Ureter (tissue), 1 donor: ENCODE measurements at regions not wholly inside any gene's neighbourhood (a gene's known extent, or its start where the extent isn't known, plus 50 kb on each side); places are given as distances from the start of the nearest gene placed in this dataset.
"Not testable (repeated sequence)": the region's sequence is repeated elsewhere in the genome, so short reads cannot be mapped to it uniquely, and the experiment has no call there.

ENCODE experiments used
- DNase-seq: peaks from one replicate; pipeline ENCODE4 v3.0.0-alpha.2; 2020; ENCODE audit warnings: low spot score
- donor health status: DM: yes; HTN: yes; CAD: no.

DNA sequence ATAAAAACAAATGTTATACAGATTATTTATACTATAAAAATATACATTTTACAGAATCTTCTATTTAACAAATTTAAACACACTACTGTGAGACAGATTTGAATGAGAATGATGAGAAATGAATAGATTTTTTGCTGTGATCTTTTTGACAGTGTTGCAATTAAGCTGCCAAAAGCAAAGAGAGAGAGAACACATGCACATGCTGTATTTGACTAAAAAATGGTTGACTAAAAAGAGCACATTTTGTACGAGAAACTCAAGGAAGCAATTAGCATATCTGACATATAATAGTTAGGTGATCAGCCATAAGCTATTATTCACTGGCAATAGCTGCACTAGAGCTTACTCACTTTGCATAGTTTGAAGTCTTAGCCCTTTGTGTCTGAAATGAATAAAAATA, 115.8 kb downstream of the SYT10 start:
- DNase-seq: no peak

DNA sequence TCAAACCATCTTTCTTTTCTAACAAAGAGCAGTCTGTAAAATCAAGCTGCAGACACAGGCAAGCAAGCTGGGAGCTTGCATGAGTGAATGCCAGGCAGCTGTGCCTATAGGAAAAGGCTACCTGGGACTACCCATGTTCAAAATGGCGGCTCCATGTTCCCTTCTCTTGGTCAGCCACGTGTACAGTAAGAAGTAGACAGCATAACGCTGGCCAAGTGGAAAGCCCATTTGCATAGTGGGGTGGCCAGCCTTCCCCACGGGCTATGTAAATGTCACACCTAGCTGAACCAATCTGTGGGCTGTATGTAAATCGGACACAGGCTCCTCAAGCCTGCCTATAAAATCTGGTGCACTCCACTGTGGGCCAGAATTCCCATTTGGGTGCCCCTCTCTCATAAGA, 117.1 kb downstream of the SYT10 start:
- no peak for DNase-seq

DNA sequence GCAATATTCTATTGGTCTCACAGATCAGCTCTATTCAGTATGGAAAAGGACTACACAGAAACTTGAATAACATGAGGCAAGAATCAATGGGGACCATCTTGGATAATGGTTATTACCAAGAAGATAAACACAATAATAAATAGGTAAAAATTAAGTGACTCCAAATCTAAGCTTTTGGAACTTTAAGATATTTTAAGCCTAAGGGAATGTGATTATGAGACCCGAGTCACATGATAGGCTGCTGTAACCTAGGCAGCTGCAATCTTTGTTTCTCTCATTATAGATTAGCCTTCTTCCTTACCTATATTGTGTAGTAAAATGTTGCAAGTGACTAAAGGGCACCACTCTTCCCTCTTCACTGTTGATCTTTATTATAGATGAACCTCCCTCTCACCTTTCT, 121.9 kb downstream of the SYT10 start:
- DNase-seq: no peak

DNA sequence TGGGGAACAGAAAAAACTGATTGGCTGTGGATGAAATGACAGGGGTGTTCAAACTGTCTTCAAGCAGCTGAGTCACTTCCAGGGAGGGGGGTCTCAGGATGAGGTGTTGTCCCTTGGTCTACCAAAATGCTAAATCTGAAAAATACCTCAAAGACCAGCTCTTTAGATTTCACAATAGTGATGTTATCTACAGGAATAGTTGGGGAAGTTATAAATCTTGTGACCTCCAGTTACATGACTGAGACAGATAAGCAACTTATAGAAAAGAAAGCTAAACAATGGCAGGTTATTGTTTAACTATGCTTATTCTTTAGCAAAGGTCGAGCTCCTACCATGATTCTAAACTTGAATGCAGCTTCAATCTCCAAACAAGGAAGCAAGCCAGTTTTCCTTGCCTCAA, 125.4 kb downstream of the SYT10 start:
- DNase-seq: no peak

DNA sequence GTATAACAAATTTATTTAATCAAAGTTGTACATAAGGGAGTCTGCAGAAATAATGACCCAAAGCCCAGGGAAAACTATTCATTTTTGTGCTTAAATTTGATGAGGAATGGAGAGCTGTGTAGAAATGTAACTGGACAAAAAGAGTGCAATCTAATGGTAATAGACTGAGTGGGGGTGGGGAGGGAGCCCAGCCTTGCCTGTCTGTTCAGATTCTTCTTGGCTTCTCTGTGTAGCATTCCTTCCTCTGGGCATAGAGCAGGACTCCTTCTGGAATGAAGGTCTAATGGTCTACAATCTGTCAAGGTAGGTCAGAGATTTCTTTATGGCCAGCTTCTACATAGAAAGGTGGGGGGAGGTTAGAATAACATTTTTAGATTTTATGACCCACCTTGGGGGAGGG, 126.1 kb downstream of the SYT10 start:
- DNase-seq: no peak

DNA sequence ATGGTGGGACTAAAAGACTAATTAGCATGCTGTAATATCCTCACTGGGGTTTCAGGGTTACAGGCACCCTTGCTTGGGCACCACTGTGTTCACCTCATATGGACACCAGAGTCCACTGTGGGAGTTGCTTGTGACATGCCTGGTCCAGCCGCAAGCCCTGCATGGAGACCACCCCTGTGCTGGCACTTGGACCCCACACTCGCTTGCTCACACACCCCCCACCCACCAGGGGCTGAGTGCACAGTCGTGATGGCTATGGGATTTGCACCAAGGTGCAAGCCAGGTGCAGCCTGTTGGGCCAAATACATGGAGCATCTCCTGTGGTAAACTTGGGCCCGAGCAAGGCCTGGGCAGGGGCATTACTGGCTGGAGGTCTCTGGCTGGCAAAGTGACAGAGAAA, 129.1 kb downstream of the SYT10 start:
- DNase-seq: no peak

DNA sequence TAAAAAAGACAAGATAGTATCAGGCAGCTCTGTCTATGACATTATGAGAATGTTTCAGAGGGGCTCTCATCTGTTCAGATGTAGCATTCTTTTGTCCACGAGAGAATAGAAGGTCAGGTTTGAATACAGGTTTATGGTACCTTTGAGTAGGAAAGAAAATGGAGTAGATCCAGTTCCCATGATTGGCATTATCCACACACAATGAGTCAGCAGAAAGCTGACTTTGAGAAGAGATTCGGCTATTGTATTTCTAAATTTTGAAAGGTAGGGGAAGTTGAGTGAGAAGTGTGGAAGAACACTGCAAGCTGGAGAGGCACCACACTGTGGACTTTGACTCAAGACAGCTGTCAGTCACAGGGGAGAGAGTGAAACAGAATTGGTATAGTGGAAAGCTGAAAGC, 135.4 kb downstream of the SYT10 start:
- no peak for DNase-seq

DNA sequence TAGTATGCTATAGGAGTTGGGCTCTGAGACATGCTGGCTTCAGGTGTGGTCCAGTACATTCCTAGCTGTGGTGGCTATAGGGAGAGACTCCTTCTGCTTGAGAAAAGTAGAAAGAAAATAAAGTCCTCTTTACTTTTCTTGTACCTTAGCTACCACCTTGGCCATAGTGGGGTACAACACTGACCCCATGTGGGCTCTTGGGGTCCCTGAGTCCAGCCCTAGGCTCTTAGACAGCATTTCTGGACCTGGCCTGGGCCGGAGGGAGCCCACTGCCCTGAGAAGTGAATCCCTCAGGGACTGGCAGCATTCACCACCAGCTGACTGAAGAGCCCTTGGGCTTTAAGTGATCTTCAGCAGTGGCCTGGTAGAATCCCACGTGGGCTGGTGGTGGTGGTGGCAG, 143.1 kb downstream of the SYT10 start:
- no peak for DNase-seq

DNA sequence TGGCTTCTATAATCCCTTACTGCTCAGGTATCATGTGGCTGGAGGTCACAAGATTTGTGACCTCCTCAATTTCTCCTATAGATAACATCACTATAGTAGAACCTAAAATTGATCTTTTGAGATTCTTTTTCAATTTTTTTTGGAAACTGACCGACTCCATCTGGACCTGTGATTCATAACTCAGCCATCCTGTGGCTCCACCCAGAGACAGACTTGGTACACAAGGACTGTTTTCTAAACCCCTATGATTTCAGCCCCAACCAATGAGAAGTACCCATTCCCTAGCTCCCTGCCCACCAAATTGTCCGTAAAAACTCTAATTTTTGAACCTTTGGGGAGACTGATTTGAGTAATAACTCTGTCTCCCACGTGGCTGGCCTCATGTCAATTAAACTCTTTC, 148.9 kb downstream of the SYT10 start:
- no peak for DNase-seq

DNA sequence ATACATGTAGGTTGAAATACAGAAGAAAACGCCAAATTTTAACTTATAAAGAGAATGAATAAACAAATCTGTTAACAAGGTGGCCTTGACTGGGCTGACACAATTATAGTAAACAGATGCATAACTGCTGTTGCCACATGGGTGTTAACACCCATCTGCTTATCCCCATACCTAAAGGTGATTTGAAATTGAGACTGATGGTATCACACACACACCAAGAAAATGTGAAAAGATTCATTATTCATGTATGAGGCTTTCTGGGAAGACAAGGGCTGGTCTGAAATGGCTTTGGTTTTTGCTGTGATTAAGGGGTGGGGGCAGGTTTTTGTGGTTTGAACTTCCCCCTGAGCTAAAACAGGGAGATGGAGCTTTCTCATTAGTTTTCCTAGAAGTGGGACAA, 156.6 kb downstream of the SYT10 start:
- DNase-seq: no peak

DNA sequence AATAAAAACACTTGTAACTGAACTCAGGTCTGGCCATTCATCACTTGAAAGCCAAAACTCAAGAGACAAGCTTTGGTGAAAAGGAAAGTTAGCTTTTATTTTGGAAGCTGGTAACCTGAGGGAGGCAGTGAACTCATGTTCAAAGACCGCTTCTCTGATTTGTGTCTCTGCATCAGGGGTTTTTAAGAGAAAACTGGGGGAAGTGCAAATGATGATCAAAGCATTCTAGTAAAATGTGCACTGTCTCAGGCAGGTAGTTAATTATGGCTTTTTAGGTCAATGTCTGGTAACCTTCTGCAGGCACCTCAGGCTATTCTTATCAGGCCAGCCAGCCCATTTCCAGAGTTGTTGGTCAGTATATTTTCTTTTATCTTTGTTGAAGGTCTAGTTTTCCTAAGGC, 162.2 kb downstream of the SYT10 start:
- DNase-seq: no peak

DNA sequence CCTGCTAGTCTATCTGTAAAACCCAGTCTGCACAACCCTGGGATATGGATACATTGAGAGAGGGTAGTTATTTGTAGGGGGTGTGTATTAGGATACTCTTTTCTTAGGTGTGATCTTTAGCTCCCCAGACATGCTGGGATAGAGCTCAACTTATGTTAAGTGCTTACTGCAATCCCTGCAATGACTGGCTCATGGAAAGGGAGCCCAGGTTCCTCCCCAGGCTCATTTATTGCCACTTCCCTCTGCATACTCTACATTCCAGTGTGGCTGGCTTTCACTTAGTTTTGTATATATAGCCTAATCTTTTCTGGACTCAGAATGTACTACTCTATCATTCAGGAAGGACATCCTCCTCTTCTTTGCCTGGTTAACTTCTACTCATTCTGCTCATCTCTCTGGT, 172.0 kb downstream of the SYT10 start:
- no peak for DNase-seq

DNA sequence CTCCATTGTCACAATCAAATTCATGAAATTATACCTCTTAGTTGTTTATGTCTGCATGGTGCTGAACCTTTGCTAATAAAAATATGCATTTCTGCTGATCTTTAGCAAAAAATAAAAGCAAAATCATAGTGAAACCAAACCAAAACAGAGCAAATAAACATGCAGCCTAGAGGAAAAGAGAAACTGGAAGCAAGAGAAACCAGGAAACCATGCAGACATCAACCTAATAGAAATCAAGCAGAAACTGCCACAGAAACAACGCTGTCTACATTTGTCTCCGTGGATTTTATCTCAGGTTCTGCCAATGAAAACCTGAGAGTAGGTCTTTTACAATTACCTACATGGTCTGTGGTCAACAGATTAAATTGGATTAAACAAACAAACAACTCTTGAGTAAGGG, 173.7 kb downstream of the SYT10 start:
- no peak for DNase-seq

DNA sequence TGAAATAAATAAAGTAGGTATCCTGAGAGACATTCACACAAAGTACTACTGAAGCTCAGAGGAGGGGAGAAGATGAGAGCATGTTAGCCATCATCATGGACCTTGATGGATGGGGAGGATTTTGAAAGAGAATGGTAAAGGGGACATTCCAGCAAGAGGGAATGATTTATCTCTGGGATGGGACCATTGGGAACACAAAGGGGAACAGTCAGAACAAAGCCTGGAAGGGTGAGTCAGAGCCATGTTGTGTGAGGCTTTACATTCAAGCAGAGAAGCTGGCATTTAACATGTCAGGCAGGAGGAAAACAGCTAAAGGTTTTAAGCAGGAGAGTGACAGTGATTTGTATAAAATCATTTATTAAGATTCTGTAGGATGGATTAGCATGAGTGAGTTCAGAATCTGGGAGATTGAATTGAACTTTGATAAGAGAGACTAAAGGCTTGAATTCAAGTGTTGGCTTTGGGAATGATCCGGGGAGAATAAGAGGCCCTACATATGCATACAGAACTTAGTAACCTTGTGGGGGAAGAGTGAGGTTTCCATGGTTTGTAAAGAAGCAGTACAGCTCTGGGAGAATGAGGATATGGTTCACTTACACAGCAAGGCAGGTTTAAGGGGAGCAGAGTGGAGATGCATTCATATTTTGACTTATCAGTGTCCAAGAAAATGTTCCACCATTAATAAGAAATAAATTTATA, 174.4 kb downstream of the SYT10 start:
- DNase-seq: no peak

DNA sequence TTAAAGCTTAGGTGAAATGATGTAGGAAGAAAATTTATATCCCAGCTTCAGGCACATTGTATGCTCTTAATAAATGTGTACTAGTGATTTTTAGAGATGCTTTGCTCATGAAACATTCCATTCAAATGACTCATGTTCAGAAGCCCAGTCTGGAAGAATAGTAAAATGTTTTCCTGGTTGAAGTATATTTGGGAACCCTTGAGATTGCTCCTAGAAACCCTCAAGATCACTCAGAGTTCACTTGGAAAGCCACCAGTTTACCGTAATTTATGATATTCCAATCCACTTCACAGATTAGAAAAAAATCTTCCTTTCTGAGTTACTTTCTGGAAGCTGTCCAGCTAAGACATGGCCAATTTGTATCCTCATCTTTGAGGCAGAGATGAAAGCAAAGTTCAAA, 186.4 kb downstream of the SYT10 start:
- DNase-seq: no peak

DNA sequence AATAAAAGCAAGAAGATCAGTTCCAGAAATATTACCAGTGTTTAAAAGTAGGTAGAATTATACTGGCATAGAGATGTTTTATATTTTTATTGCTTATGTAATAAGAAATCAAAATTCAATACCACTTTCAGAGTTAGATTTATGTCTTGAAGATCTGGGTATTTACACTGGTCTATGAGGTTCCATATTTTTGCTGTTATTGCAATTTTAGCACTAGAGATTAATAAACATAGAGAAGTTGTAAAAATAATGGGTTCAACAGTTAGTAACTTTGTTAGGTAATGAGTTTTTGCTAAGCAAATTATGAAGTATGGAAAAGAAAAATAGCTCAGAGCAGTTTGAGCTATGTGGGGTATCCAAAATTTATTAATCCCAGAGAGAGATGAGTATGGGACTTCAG, 188.1 kb downstream of the SYT10 start:
- DNase-seq: no peak

DNA sequence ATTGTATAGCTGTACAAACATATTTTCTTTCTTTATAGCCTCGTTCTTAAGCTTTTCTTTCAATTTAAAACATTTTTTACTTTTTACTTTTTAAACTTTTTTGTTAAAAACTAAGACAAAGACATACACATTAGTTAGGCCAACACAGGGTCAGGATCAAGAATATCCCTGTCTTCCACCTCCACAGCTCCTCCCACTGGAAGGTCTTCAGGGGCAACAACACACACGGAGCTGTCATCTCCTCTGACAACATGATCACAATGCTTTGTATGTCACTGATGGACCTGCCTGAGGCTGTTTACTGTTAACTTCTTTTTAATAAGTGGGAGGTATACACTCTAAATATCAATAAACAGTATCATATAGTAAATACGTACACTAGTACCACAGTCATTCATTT, 191.3 kb downstream of the SYT10 start:
- DNase-seq: no peak

DNA sequence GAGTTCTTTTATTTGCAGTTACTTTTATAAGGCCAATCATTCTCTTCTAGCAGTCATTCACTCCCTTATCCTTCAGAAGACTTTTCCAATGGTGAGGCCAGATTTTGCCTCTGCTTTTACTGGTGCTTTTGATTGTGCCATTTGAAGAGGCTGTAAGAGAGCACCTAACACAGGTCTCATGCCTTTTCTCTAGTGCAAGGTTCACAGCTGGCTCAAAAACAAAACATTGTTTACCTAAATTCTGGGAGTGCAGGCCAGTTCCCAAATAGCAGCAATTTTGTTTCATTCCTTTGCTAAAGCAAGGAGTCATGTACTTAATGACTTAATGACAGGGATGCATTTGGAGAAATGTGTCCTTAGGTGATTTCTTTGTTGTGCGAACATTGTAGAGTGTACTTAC, 192.0 kb downstream of the SYT10 start:
- no peak for DNase-seq

DNA sequence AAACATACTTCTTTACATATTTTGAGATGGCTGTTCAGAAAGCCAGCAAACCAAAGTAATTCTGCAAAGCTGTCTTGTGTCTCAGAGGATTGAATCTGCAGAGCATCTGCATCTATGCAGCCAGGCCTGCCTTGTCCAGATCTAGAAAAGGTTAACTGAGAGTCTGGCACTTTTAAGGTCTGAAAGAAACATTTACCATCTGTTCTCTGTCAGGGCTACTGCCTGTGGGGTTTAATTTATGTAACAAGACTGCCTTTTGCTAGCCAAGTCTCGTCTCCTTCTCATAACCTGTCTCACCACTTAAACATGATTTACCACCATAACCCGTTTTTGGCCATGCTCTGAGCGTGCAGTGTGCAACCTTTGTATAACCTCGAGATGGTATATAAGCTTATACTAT, 194.2 kb downstream of the SYT10 start:
- no peak for DNase-seq

DNA sequence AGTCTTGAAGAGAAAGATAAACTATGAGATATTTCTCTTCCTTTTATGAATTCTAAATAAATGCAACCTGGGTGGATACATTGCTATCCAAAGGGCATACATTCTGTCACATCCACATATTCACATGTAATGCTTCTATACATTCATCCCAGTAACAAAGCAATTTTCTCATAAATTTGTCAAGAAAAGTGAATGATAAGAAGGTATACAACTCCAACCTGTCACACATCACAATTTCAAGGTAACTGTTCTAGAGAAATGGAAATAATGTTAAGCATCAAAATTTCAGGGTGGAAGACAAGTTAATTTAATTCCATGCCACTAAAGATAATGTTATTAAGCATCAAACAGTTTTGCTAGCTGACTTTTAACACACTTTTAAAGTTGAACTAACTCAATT, 212.9 kb downstream of the SYT10 start:
- DNase-seq: no peak

DNA sequence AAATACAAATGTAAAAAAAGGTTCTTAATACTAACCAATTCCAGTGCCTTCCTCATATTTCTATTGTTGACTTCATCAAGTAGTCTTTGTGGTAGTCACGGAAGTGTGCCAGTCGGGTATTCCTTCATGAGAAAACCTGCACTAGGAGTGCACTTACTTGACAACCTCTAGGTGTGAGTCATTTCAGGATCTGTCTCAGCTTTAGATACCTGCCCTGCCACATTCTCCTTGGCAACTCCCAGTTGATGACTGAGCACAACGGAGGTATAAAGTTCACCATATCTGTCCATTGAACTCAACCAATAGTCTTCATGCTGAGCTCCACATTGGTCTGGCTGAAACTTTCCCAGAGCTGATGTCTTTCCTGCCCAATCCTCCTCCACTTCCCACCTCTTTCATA, 215.7 kb downstream of the SYT10 start:
- DNase-seq: peak; percentile 45

DNA sequence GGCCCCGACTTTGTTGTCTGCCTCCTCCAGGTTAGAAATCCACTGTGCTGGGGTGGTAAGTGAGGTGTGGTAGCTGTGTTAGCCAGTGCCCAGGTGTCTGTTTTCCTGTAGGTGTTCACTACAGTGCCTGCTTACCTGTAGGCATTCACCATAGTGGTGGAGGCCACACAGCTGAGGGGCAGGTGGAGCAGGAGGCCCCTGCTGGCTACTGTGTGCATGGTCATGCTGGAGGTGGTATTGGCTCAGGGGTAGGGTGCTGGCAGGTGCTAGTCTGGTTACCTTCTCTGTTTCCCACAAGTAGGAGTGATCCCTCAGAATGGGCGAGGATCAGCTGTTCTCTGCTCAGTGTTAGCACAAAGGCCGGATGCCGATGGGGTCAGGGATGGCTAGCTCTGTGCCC, 217.3 kb downstream of the SYT10 start:
- no peak for DNase-seq

DNA sequence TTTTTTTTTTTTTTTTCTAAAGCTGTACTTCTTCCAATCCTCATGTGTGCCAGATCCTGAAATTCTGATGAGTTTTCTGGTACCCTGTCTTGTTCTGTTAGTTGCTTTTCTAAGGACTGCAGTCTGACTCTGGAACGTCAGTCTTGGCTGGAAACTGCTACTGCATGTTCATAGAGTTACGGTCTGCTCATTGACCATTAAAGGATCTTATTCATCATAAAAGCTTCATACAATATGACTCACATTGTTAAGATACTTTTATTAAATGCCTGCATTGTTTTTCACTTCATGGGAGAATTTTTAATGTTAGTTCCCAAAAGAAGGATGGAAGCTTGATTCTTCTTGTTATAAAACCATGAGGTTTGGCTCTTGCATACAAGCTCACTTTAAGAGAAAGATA, 233.6 kb downstream of the SYT10 start:
- DNase-seq: no peak

DNA sequence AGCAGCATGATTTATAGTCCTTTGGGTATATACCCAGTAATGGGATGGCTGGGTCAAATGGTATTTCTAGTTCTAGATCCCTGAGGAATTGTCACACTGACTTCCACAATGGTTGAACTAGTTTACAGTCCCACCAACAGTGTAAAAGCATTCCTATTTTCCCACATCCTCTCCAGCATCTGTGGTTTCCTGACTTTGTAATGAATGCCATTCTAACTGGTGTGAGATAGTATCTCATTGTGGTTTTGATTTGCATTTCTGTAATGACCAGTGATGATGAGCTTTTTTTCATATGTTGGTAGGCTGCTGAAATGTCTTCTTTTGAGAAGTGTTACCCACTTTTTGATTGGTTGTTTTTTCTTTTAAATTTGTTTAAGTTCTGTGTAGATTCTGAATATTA, 245.2 kb downstream of the SYT10 start:
- not testable (repeated sequence) for DNase-seq

DNA sequence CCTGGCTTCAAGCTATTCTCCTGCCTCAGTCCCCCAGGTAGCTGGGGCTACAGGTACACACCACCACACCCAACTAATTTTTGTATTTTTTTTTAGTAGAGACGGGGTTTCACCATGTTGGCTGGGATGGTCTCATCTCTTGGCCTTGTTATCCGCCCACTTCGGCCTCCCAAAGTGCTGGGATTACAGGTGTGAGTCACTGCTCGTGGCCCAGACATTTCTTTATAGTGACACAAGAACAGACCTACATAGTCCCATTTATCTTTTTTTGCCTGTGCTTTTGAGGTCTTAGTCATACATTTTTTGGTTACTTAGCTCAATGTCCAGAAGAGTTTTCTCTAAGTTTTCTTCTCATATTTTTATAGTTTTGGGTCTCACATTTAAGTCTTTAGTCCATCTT, 247.4 kb downstream of the SYT10 start:
- DNase-seq: no peak
